GM12891 (cell line): ENCODE measurements at regions not wholly inside any gene's neighbourhood (a gene's known extent, or its start where the extent isn't known, plus 50 kb on each side); places are given as distances from the start of the nearest gene placed in this dataset.

ENCODE experiments used
- POLR2AphosphoS5 ChIP-seq: IDR thresholded peaks from 2 replicates; pipeline ENCODE4 v1.6.1; 2011; ENCODE audit warnings: low read depth, low read length, control low read depth
- TAF1 ChIP-seq: IDR thresholded peaks from 2 replicates; pipeline ENCODE4 v1.6.1; 2011; ENCODE audit warnings: low read depth, low read length, control low read depth

- TF ChIP-seq TAF1 (no peak), POLR2AphosphoS5 (no peak)
Observed at GRCh38 chr7:159197066-159197975, 52.7 kb upstream of the VIPR2 start.
